Neutrophil (primary cell): ENCODE measurements at regions not wholly inside any gene's neighbourhood (a gene's known extent, or its start where the extent isn't known, plus 50 kb on each side); places are given as distances from the start of the nearest gene placed in this dataset.

Experiments used
- H3K27ac ChIP-seq: fragments of 200-600 bp; sonication (generic); 2 replicates; pipeline ENCODE4 v1.5.1; 2016; ENCODE audit warnings: mild to moderate bottlenecking, moderate library complexity
- H3K27me3 ChIP-seq: fragments of 200-600 bp; sonication (generic); 2 replicates; pipeline ENCODE4 v1.6.0; 2016; ENCODE audit warnings: mild to moderate bottlenecking
- H3K36me3 ChIP-seq: fragments of 200-600 bp; sonication (generic); 2 replicates; pipeline ENCODE4 v1.5.1; 2017
- H3K4me1 ChIP-seq, 2 experiments: fragments of 200-600 bp in 1 of 2; sonication (generic) in 1 of 2; 1 replicate in 1 of 2; 2 replicates in 1 of 2; pipeline versions ENCODE4 v1.5.1 to v1.6.1; 2013 to 2016; ENCODE audit warnings: low read depth in 1 of 2, low read length in 1 of 2, mild to moderate bottlenecking in 1 of 2, moderate library complexity in 1 of 2; ENCODE audit not compliant: control insufficient read depth in 1 of 2, insufficient read depth in 1 of 2
- H3K4me3 ChIP-seq, 2 experiments: fragments of 200-600 bp in 1 of 2; sonication (generic) in 1 of 2; 1 replicate in 1 of 2; 2 replicates in 1 of 2; pipeline ENCODE4 v1.5.1; 2013 to 2016; ENCODE audit warnings: low read depth in 1 of 2, low read length in 1 of 2, mild to moderate bottlenecking in 1 of 2, moderate library complexity in 1 of 2
- H3K9me3 ChIP-seq: fragments of 200-600 bp; sonication (generic); 2 replicates; pipeline ENCODE4 v1.5.1; 2016
- TF ChIP-seq, protein P1 (sequence below): fragments of 200-600 bp; sonication (generic); IDR thresholded peaks from 2 replicates; pipeline ENCODE4 v1.5.1; 2016; ENCODE audit warnings: antibody characterized with exemption

DNA sequence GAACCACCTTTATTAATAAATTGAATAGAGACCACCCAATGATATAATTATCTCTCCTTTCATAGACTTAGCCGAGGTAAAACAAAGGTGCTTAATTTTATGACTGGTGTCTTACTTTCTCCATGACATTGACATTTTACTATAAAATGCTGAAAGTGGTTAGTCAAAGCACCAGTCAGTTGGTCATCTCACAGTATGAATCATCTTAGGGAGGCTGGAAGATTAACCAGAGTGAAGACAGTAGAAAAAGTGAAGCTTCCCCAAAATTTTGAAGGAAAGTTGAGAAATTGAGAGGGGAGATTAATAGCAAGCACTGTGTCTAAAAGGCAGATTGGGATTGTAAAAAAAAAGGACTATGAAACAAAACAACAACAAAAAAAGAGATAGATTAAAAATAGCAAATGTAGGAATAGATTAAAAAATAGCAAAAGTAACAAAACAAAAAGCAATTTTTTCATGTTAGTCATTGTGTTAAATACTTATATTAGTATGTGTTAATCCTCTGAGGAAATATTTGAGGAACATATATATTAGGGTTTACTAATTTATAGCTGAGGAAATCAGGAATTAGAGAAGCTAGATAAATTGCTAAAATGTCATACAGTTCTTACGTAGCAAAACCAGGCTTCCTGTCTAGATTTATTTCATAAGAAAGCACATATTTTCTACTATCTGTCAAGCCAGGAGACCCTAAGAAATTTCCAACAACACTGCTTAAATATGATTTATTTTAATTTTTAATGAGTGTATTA is 557.3 kb upstream of the ANO5 start:
- H3K4me1 ChIP-seq, result peaks cover 0 to 13% of the 10 kb centered on the region in 2 experiments
- no peaks in the 10 kb centered on the region for H3K27me3 ChIP-seq
- no peak overlapping the region for H3K4me3 ChIP-seq
- no peaks in the 10 kb centered on the region for H3K9me3 ChIP-seq
- TF ChIP-seq, protein P1, sequence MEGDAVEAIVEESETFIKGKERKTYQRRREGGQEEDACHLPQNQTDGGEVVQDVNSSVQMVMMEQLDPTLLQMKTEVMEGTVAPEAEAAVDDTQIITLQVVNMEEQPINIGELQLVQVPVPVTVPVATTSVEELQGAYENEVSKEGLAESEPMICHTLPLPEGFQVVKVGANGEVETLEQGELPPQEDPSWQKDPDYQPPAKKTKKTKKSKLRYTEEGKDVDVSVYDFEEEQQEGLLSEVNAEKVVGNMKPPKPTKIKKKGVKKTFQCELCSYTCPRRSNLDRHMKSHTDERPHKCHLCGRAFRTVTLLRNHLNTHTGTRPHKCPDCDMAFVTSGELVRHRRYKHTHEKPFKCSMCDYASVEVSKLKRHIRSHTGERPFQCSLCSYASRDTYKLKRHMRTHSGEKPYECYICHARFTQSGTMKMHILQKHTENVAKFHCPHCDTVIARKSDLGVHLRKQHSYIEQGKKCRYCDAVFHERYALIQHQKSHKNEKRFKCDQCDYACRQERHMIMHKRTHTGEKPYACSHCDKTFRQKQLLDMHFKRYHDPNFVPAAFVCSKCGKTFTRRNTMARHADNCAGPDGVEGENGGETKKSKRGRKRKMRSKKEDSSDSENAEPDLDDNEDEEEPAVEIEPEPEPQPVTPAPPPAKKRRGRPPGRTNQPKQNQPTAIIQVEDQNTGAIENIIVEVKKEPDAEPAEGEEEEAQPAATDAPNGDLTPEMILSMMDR, result no peak
- H3K36me3 ChIP-seq, result no peaks in the 10 kb centered on the region
- H3K27ac ChIP-seq, result no peak overlapping the region

DNA sequence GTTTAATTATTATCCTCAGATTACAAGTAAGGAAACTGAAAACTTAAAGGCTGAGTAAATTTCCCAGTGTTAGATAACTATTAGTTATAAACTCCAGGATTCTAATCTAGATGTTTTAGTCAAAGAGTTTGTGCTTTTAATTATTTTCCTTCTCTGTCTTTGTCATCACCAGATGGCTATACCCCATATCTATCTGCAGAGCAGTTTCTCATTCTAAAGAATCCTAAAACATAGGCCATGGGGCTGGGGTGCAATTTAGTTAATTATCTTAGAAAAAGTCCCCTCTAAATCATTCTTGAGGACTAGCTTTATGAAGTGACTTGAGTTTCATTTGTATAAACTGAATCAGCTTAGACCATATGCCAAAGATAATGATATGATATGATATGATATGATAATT is 556.3 kb upstream of the ANO5 start:
- no peak overlapping the region for H3K4me3 ChIP-seq
- no peaks in the 10 kb centered on the region for H3K36me3 ChIP-seq
- H3K27ac ChIP-seq, result no peak overlapping the region
- no peaks in the 10 kb centered on the region for H3K27me3 ChIP-seq
- TF ChIP-seq, protein P1, result no peak
- peaks cover 0 to 13% of the 10 kb centered on the region in 2 experiments for H3K4me1 ChIP-seq
- H3K9me3 ChIP-seq, result no peaks in the 10 kb centered on the region

DNA sequence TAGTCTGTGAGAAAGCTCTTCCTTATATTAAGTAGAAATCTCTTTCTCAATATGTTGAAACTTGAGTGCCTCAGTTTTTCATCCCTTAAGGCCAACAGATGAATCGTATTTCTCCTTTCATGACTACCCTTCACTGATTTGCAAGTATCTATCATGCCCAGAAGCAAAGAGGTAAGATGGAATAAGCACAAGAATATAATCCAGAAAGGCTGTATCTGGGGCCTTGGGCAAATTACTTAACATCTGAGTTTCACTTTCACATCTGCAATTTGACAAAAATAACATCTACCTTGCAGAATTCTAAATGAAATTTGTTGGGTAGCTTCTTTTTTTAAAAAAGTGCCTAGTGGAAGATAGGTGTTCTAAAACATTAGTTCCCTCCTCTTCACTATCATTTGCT is 552.4 kb upstream of the ANO5 start:
- Histone ChIP-seq H3K36me3 (no peaks in the 10 kb centered on the region), H3K27me3 (no peaks in the 10 kb centered on the region), H3K27ac (no peak overlapping the region), H3K9me3 (no peaks in the 10 kb centered on the region), H3K4me3 (no peak overlapping the region), H3K4me1 (peaks cover 0 to 7% of the 10 kb centered on the region in 2 experiments)
- TF ChIP-seq, protein P1, result no peak

DNA sequence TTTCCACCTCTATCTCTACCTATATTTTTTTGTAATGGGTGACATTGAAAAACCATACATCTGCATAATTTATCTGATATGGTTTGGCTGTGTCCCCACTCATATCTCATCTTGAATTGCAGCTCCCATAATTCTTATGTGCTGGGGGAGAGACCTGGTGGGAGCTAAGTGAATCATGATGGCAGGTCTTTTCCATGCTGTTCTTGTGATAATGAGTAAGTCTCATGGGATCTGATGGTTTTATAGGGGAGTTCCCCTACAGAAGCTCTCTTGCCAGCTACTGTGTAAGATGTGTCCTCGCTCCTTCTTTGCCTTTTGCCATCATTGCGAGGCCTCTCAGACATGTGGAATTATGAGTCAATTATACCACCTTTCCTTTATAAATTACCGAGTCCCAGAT is 551.0 kb upstream of the ANO5 start:
- no peaks in the 10 kb centered on the region for H3K27me3 ChIP-seq
- H3K27ac ChIP-seq, result no peak overlapping the region
- TF ChIP-seq, protein P1, result no peak
- no peaks in the 10 kb centered on the region for H3K4me1 ChIP-seq
- no peaks in the 10 kb centered on the region for H3K36me3 ChIP-seq
- H3K4me3 ChIP-seq, result no peak overlapping the region
- no peaks in the 10 kb centered on the region for H3K9me3 ChIP-seq

DNA sequence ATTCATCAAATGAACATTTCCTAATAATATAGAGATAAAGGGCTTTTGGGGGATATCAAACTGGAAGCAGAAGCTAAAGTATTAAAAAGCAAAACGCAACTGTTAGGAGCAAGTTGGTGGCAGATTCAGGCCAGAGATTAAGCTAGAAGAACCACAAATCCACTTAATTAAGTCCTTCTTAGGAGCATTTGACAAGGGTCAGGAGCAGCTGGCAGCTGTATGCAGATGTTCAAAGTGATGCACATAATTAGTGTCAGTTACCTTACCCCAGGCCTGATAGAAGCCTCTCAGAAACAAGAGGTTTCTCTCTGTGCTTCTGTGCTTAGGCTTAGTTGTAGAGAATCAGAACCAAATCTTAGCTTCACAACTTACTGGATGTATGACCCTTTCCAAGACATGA is 546.5 kb upstream of the ANO5 start:
- H3K27me3 ChIP-seq, result no peaks in the 10 kb centered on the region
- H3K36me3 ChIP-seq, result no peaks in the 10 kb centered on the region
- H3K4me3 ChIP-seq, result no peak overlapping the region
- H3K27ac ChIP-seq, result no peak overlapping the region
- TF ChIP-seq, protein P1, result no peak
- H3K9me3 ChIP-seq, result no peaks in the 10 kb centered on the region
- no peaks in the 10 kb centered on the region for H3K4me1 ChIP-seq
